NCI-H460 (cell line): ENCODE measurements at regions not wholly inside any gene's neighbourhood (a gene's known extent, or its start where the extent isn't known, plus 50 kb on each side); places are given as distances from the start of the nearest gene placed in this dataset.
"Not testable (repeated sequence)": the region's sequence is repeated elsewhere in the genome, so short reads cannot be mapped to it uniquely, and the experiment has no call there.

Experiments used
- DNase-seq: peaks from one replicate; pipeline ENCODE4 v3.0.0-alpha.2; 2016; ENCODE audit warnings: low read depth; ENCODE audit errors: extremely low read depth

GRCh38 chr4:116183241-116183640 is 902.1 kb downstream of the TRAM1L1 start:
- no peak for DNase-seq

- DNase-seq, result peak; percentile 15
These were observed 905.2 kb downstream of the TRAM1L1 start for GRCh38 chr4:116180157-116180601.

- DNase-seq, result not testable (repeated sequence)
These were observed 934.0 kb downstream of the TRAM1L1 start for GRCh38 chr4:116151371-116151770.

- no peak for DNase-seq
These were observed 935.2 kb downstream of the TRAM1L1 start for GRCh38 chr4:116150152-116150551.

GRCh38 chr4:116143198-116143597 is 942.2 kb downstream of the TRAM1L1 start:
- DNase-seq, result no peak

GRCh38 chr4:116132946-116133345 is 952.4 kb downstream of the TRAM1L1 start:
- no peak for DNase-seq

- no peak for DNase-seq
These were observed 958.6 kb downstream of the TRAM1L1 start for GRCh38 chr4:116126794-116127193.

GRCh38 chr4:116122124-116122523 is 963.3 kb downstream of the TRAM1L1 start:
- DNase-seq, result no peak

GRCh38 chr4:116118221-116118620 is 967.2 kb downstream of the TRAM1L1 start:
- DNase-seq, result no peak

- not testable (repeated sequence) for DNase-seq
These were observed 972.5 kb downstream of the TRAM1L1 start for GRCh38 chr4:116112861-116113260.

GRCh38 chr4:116110713-116111112 is 974.7 kb downstream of the TRAM1L1 start:
- DNase-seq, result no peak

- DNase-seq, result no peak
These were observed 976.8 kb downstream of the TRAM1L1 start for GRCh38 chr4:116108606-116109005.

- DNase-seq, result no peak
These were observed 984.1 kb downstream of the TRAM1L1 start for GRCh38 chr4:116101321-116101720.

GRCh38 chr4:116099596-116099995 is 985.8 kb downstream of the TRAM1L1 start:
- DNase-seq, result no peak

- DNase-seq, result not testable (repeated sequence)
These were observed 983.9 kb upstream of the NDST4 start for GRCh38 chr4:116097353-116097752.

- DNase-seq, result no peak
These were observed 979.5 kb upstream of the NDST4 start for GRCh38 chr4:116092961-116093360.

GRCh38 chr4:116088771-116089170 is 975.4 kb upstream of the NDST4 start:
- no peak for DNase-seq

GRCh38 chr4:116082808-116083366 is 969.5 kb upstream of the NDST4 start:
- no peak for DNase-seq

- DNase-seq, result no peak
These were observed 959.6 kb upstream of the NDST4 start for GRCh38 chr4:116073051-116073450.

- DNase-seq, result no peak
These were observed 956.9 kb upstream of the NDST4 start for GRCh38 chr4:116070283-116070682.

GRCh38 chr4:116066711-116067245 is 953.4 kb upstream of the NDST4 start:
- DNase-seq, result no peak

- DNase-seq, result no peak
These were observed 950.9 kb upstream of the NDST4 start for GRCh38 chr4:116064331-116064730.

GRCh38 chr4:116059361-116059760 is 945.9 kb upstream of the NDST4 start:
- DNase-seq, result no peak
